GM23338 (cell line): ENCODE measurements at regions not wholly inside any gene's neighbourhood (a gene's known extent, or its start where the extent isn't known, plus 50 kb on each side); places are given as distances from the start of the nearest gene placed in this dataset.
A peak's percentile ranks its signal among the peaks of the same experiment; 100 is the strongest.

Experiments used
- ATAC-seq: fragments of 200-7000 bp; cut with Tn5 transposase; 3 replicates; pipeline ENCODE4 v1.9.1; 2020
- DNase-seq: peaks from one replicate; pipeline ENCODE4 v3.0.0-alpha.2; 2015; ENCODE audit warnings: low spot score
- H2AFZ ChIP-seq: fragments of 200-600 bp; sonication (generic); 2 replicates; pipeline ENCODE4 v1.8.0; 2016; ENCODE audit warnings: antibody characterized with exemption, mild to moderate bottlenecking, moderate library complexity
- H3F3A ChIP-seq: fragments of 200-600 bp; sonication (generic); replicated peaks from 2 replicates; pipeline ENCODE4 v1.8.0; 2017; ENCODE audit warnings: antibody characterized with exemption, mixed run types, low read depth
- H3K27ac ChIP-seq: fragments of 200-600 bp; sonication (generic); 2 replicates; pipeline ENCODE4 v1.6.1; 2016; ENCODE audit warnings: low read depth
- H3K27me3 ChIP-seq: fragments of 200-600 bp; sonication (generic); 2 replicates; pipeline ENCODE4 v1.8.0; 2016; ENCODE audit warnings: mild to moderate bottlenecking, mixed run types, moderate library complexity; ENCODE audit not compliant: insufficient read depth
- H3K36me3 ChIP-seq: fragments of 200-600 bp; sonication (generic); 2 replicates; pipeline ENCODE4 v1.8.0; 2016; ENCODE audit warnings: mild to moderate bottlenecking; ENCODE audit not compliant: insufficient read depth
- H3K4me1 ChIP-seq: fragments of 200-600 bp; sonication (generic); 2 replicates; pipeline ENCODE4 v1.8.0; 2016; ENCODE audit warnings: mild to moderate bottlenecking, moderate library complexity; ENCODE audit not compliant: insufficient read depth
- H3K4me2 ChIP-seq: fragments of 200-600 bp; sonication (generic); 2 replicates; pipeline ENCODE4 v1.7.1; 2017; ENCODE audit warnings: mixed run types
- H3K4me3 ChIP-seq: fragments of 200-600 bp; sonication (generic); 2 replicates; pipeline ENCODE4 v1.6.1; 2016; ENCODE audit warnings: mixed run types
- H3K79me2 ChIP-seq: fragments of 200-600 bp; sonication (generic); replicated peaks from 2 replicates; pipeline ENCODE4 v1.8.0; 2017; ENCODE audit warnings: mild to moderate bottlenecking; ENCODE audit not compliant: insufficient read depth
- H3K9me2 ChIP-seq: fragments of 200-600 bp; sonication (generic); 2 replicates; pipeline ENCODE4 v1.8.0; 2017; ENCODE audit not compliant: insufficient read depth
- H4K20me1 ChIP-seq: fragments of 200-600 bp; sonication (generic); replicated peaks from 2 replicates; pipeline ENCODE4 v1.8.0; 2017; ENCODE audit warnings: mild to moderate bottlenecking; ENCODE audit not compliant: insufficient read depth
- H3K27ac Mint-ChIP-seq: 2 replicates; pipeline ENCODE4 v1.8.0; 2020; ENCODE audit warnings: inconsistent platforms, mild to moderate bottlenecking, moderate library complexity, mixed read lengths
- H3K27me3 Mint-ChIP-seq: 3 replicates; pipeline ENCODE4 v1.8.0; 2022; ENCODE audit warnings: low read depth, mild to moderate bottlenecking, moderate library complexity, mixed read lengths, inconsistent platforms; ENCODE audit not compliant: insufficient read depth, poor library complexity
- H3K36me3 Mint-ChIP-seq: 3 replicates; pipeline ENCODE4 v1.8.0; 2021; ENCODE audit warnings: low read depth, mild to moderate bottlenecking, inconsistent platforms, moderate library complexity, mixed read lengths
- H3K4me1 Mint-ChIP-seq: 3 replicates; pipeline ENCODE4 v1.8.0; 2020; ENCODE audit warnings: mild to moderate bottlenecking, inconsistent platforms, mixed read lengths
- H3K4me3 Mint-ChIP-seq: 3 replicates; pipeline ENCODE4 v1.8.0; 2021; ENCODE audit warnings: moderate library complexity, mild to moderate bottlenecking, inconsistent platforms, mixed read lengths
- H3K9me3 Mint-ChIP-seq: 3 replicates; pipeline ENCODE4 v1.8.0; 2020; ENCODE audit warnings: moderate library complexity, mild to moderate bottlenecking, inconsistent platforms, mixed read lengths
- CREB1 ChIP-seq: fragments of 250-450 bp; sonication (Bioruptor Pico); IDR thresholded peaks from 2 replicates; pipeline ENCODE4 v1.5.0; 2020; ENCODE audit warnings: low read depth, mild to moderate bottlenecking, moderate library complexity
- CTCF ChIP-seq, 2 experiments: fragments of 200-600 bp in 1 of 2; sonication (generic) in 1 of 2; conservative IDR thresholded peaks; 2 replicates each; pipeline versions ENCODE4 v1.5.1 to v1.6.1; 2016 to 2017; ENCODE audit warnings: antibody characterized with exemption in 2 of 2, low read depth in 2 of 2, mild to moderate bottlenecking in 2 of 2, moderate library complexity in 1 of 2
- ETS1 ChIP-seq: IDR thresholded peaks from 2 replicates; pipeline ENCODE4 v1.6.1; 2016; ENCODE audit warnings: antibody characterized with exemption
- EZH2 ChIP-seq: fragments of 200-600 bp; sonication (generic); IDR thresholded peaks from one replicate; pipeline ENCODE4 v1.8.0; 2017; ENCODE audit warnings: antibody characterized with exemption, mild to moderate bottlenecking, low read depth; ENCODE audit not compliant: unreplicated experiment
- EZH2phosphoT487 ChIP-seq: fragments of 200-600 bp; sonication (generic); IDR thresholded peaks from one replicate; pipeline ENCODE4 v1.8.1; 2018; ENCODE audit warnings: antibody characterized with exemption; ENCODE audit not compliant: unreplicated experiment
- JUNB ChIP-seq: IDR thresholded peaks from one replicate; pipeline ENCODE4 v1.6.1; 2016; ENCODE audit warnings: antibody characterized with exemption; ENCODE audit not compliant: unreplicated experiment
- NANOG ChIP-seq: IDR thresholded peaks from 2 replicates; pipeline ENCODE4 v1.6.1; 2016; ENCODE audit warnings: antibody characterized with exemption, borderline replicate concordance
- POLR2AphosphoS5 ChIP-seq: IDR thresholded peaks from 2 replicates; pipeline ENCODE4 v1.6.1; 2016; ENCODE audit warnings: antibody characterized with exemption, low read depth
- STAT1 ChIP-seq: IDR thresholded peaks from one replicate; pipeline ENCODE4 v1.6.1; 2016; ENCODE audit warnings: antibody characterized with exemption; ENCODE audit not compliant: unreplicated experiment
- ZNF114 ChIP-seq: fragments of 250-450 bp; sonication (Bioruptor Pico); IDR thresholded peaks from 2 replicates; pipeline ENCODE4 v1.5.0; 2020; ENCODE audit warnings: mild to moderate bottlenecking, moderate library complexity
- ZNF331 ChIP-seq: fragments of 250-450 bp; sonication (Bioruptor Pico); IDR thresholded peaks from 2 replicates; pipeline ENCODE4 v1.5.0; 2020; ENCODE audit warnings: low read depth, mild to moderate bottlenecking, moderate library complexity
- TF ChIP-seq, protein P1 (sequence below): IDR thresholded peaks from one replicate; pipeline ENCODE4 v1.6.1; 2018; ENCODE audit warnings: antibody characterized with exemption; ENCODE audit not compliant: unreplicated experiment
- TF ChIP-seq, protein P2 (sequence below): fragments of 250-450 bp; sonication (Bioruptor Pico); IDR thresholded peaks from 2 replicates; pipeline ENCODE4 v1.5.0; 2020; ENCODE audit warnings: mild to moderate bottlenecking, moderate library complexity

- Histone ChIP-seq H4K20me1 (no peaks in the 10 kb centered on the region), H3F3A (no peaks in the 10 kb centered on the region), H2AFZ (0 out of 2 replicates have a peak overlapping the region, but pooled peaks have one; percentile 9), H3K4me2 (peak overlapping the region; percentile 55; the same call in 1 of the 2 replicates), H3K9me2 (no peaks in the 10 kb centered on the region), H3K4me1 (peaks cover 15% of the 10 kb centered on the region; the same call in 1 of the 2 replicates), H3K36me3 (no peaks in the 10 kb centered on the region), H3K27ac (peak overlapping the region; percentile 14; the same call in 1 of the 2 replicates), H3K4me3 (no peak overlapping the region), H3K79me2 (no peaks in the 10 kb centered on the region), H3K27me3 (no peaks in the 10 kb centered on the region)
- peaks cover 12% of the 10 kb centered on the region for H3K4me1 Mint-ChIP-seq
- H3K27me3 Mint-ChIP-seq, result peaks cover 2% of the 10 kb centered on the region
- ATAC-seq (peak; percentile 76), DNase-seq (peak; percentile 63)
- TF ChIP-seq ZNF331 (CRISPR knock-in tag) (no peak), EZH2 (no peak), CREB1 (CRISPR knock-in tag) (no peak), JUNB (no peak), NANOG (no peak), ZNF114 (no peak), POLR2AphosphoS5 (no peak), STAT1 (no peak), ETS1 (no peak), EZH2phosphoT487 (no peak), CTCF (conservative IDR thresholded peaks at IDR 0.05; ENCODE audit: low read depth in 2 of 2) (no peak)
- TF ChIP-seq, protein P1, sequence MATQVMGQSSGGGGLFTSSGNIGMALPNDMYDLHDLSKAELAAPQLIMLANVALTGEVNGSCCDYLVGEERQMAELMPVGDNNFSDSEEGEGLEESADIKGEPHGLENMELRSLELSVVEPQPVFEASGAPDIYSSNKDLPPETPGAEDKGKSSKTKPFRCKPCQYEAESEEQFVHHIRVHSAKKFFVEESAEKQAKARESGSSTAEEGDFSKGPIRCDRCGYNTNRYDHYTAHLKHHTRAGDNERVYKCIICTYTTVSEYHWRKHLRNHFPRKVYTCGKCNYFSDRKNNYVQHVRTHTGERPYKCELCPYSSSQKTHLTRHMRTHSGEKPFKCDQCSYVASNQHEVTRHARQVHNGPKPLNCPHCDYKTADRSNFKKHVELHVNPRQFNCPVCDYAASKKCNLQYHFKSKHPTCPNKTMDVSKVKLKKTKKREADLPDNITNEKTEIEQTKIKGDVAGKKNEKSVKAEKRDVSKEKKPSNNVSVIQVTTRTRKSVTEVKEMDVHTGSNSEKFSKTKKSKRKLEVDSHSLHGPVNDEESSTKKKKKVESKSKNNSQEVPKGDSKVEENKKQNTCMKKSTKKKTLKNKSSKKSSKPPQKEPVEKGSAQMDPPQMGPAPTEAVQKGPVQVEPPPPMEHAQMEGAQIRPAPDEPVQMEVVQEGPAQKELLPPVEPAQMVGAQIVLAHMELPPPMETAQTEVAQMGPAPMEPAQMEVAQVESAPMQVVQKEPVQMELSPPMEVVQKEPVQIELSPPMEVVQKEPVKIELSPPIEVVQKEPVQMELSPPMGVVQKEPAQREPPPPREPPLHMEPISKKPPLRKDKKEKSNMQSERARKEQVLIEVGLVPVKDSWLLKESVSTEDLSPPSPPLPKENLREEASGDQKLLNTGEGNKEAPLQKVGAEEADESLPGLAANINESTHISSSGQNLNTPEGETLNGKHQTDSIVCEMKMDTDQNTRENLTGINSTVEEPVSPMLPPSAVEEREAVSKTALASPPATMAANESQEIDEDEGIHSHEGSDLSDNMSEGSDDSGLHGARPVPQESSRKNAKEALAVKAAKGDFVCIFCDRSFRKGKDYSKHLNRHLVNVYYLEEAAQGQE, result no peak
- TF ChIP-seq, protein P2, sequence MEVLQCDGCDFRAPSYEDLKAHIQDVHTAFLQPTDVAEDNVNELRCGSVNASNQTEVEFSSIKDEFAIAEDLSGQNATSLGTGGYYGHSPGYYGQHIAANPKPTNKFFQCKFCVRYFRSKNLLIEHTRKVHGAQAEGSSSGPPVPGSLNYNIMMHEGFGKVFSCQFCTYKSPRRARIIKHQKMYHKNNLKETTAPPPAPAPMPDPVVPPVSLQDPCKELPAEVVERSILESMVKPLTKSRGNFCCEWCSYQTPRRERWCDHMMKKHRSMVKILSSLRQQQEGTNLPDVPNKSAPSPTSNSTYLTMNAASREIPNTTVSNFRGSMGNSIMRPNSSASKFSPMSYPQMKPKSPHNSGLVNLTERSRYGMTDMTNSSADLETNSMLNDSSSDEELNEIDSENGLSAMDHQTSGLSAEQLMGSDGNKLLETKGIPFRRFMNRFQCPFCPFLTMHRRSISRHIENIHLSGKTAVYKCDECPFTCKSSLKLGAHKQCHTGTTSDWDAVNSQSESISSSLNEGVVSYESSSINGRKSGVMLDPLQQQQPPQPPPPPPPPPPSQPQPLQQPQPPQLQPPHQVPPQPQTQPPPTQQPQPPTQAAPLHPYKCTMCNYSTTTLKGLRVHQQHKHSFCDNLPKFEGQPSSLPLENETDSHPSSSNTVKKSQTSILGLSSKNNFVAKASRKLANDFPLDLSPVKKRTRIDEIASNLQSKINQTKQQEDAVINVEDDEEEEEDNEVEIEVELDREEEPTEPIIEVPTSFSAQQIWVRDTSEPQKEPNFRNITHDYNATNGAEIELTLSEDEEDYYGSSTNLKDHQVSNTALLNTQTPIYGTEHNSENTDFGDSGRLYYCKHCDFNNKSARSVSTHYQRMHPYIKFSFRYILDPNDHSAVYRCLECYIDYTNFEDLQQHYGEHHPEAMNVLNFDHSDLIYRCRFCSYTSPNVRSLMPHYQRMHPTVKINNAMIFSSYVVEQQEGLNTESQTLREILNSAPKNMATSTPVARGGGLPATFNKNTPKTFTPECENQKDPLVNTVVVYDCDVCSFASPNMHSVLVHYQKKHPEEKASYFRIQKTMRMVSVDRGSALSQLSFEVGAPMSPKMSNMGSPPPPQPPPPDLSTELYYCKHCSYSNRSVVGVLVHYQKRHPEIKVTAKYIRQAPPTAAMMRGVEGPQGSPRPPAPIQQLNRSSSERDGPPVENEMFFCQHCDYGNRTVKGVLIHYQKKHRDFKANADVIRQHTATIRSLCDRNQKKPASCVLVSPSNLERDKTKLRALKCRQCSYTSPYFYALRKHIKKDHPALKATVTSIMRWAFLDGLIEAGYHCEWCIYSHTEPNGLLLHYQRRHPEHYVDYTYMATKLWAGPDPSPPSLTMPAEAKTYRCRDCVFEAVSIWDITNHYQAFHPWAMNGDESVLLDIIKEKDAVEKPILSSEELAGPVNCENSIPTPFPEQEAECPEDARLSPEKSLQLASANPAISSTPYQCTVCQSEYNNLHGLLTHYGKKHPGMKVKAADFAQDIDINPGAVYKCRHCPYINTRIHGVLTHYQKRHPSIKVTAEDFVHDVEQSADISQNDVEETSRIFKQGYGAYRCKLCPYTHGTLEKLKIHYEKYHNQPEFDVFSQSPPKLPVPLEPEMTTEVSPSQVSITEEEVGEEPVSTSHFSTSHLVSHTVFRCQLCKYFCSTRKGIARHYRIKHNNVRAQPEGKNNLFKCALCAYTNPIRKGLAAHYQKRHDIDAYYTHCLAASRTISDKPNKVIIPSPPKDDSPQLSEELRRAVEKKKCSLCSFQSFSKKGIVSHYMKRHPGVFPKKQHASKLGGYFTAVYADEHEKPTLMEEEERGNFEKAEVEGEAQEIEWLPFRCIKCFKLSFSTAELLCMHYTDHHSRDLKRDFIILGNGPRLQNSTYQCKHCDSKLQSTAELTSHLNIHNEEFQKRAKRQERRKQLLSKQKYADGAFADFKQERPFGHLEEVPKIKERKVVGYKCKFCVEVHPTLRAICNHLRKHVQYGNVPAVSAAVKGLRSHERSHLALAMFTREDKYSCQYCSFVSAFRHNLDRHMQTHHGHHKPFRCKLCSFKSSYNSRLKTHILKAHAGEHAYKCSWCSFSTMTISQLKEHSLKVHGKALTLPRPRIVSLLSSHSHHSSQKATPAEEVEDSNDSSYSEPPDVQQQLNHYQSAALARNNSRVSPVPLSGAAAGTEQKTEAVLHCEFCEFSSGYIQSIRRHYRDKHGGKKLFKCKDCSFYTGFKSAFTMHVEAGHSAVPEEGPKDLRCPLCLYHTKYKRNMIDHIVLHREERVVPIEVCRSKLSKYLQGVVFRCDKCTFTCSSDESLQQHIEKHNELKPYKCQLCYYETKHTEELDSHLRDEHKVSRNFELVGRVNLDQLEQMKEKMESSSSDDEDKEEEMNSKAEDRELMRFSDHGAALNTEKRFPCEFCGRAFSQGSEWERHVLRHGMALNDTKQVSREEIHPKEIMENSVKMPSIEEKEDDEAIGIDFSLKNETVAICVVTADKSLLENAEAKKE (CRISPR knock-in tag), result no peak
- no peaks in the 10 kb centered on the region for H3K9me3 Mint-ChIP-seq
- H3K27ac Mint-ChIP-seq, result peak overlapping the region; percentile 89
- H3K4me3 Mint-ChIP-seq, result peak overlapping the region; percentile 20; the same call in 1 of the 3 replicates
- H3K36me3 Mint-ChIP-seq, result no peaks in the 10 kb centered on the region
These were observed 120.1 kb upstream of the GNAI1 start for GRCh38 chr7:80014511-80014910.
